HEK293 (cell line): ENCODE measurements at regions not wholly inside any gene's neighbourhood (a gene's known extent, or its start where the extent isn't known, plus 50 kb on each side); places are given as distances from the start of the nearest gene placed in this dataset.

Experiments
- CTCF ChIA-PET: fragments of 350-600 bp; formaldehyde crosslinking; extraction: SDS; loops from one replicate; lab custom pipeline; 2021; ENCODE audit warnings: antibody characterized with exemption; lab: Yijun Ruan, JAX
- POLR2A ChIA-PET: fragments of 300-600 bp; formaldehyde crosslinking; extraction: SDS; loops from one replicate; lab custom pipeline; 2020; ENCODE audit warnings: antibody characterized with exemption, inconsistent platforms; lab: Yijun Ruan, JAX
- H3K27ac ChIP-seq: fragments of 200-500 bp; sonication (Bioruptor generic); 2 replicates; pipeline ENCODE4 v1.5.1; 2014; ENCODE audit warnings: low read depth, low read length, control low read depth, inconsistent platforms; ENCODE audit errors: extremely low read depth
- H3K36me3 ChIP-seq, 2 experiments: fragments of 200-500 bp in 1 of 2; sonication (Bioruptor generic) in 1 of 2; 1 replicate in 1 of 2; 2 replicates in 1 of 2; pipeline ENCODE4 v1.5.1; 2014 to 2017; ENCODE audit warnings: inconsistent platforms in 2 of 2, low read length in 2 of 2; ENCODE audit not compliant: control insufficient read depth in 2 of 2, insufficient read depth in 1 of 2
- H3K4me1 ChIP-seq: fragments of 200-500 bp; sonication (Bioruptor generic); 2 replicates; pipeline ENCODE4 v1.5.1; 2014; ENCODE audit warnings: mild to moderate bottlenecking, low read length, inconsistent platforms; ENCODE audit not compliant: control insufficient read depth, insufficient read depth
- H3K4me3 ChIP-seq: 2 replicates; pipeline ENCODE4 v1.5.1; 2011; ENCODE audit warnings: low read depth, mild to moderate bottlenecking, control low read depth, low read length, moderate library complexity
- H3K9me3 ChIP-seq: fragments of 200-500 bp; sonication (Bioruptor generic); 2 replicates; pipeline ENCODE4 v1.5.1; 2014; ENCODE audit warnings: low read depth, low read length, inconsistent platforms; ENCODE audit not compliant: control insufficient read depth, insufficient read depth
- IKZF3 ChIP-seq: fragments of 450-650 bp; IDR thresholded peaks from 2 replicates; pipeline ENCODE4 v1.5.0; 2018; ENCODE audit warnings: missing biosample characterization, mild to moderate bottlenecking, missing genetic modification characterization, moderate library complexity
- KLF16 ChIP-seq: fragments of 450-650 bp; formaldehyde crosslinking; IDR thresholded peaks from 2 replicates; pipeline ENCODE4 v1.5.1; 2017; ENCODE audit warnings: missing biosample characterization, missing genetic modification characterization
- KLF7 ChIP-seq: fragments of 450-650 bp; formaldehyde crosslinking; IDR thresholded peaks from 2 replicates; pipeline ENCODE4 v1.5.1; 2016; ENCODE audit warnings: missing biosample characterization, missing genetic modification characterization, borderline replicate concordance
- RBAK ChIP-seq: fragments of 450-650 bp; formaldehyde crosslinking; IDR thresholded peaks from 2 replicates; pipeline ENCODE4 v1.5.1; 2016; ENCODE audit warnings: missing biosample characterization, missing genetic modification characterization
- SP7 ChIP-seq: fragments of 450-650 bp; formaldehyde crosslinking; IDR thresholded peaks from 2 replicates; pipeline ENCODE4 v1.5.1; 2016; ENCODE audit warnings: missing biosample characterization, missing genetic modification characterization
- WT1 ChIP-seq: fragments of 450-650 bp; formaldehyde crosslinking; IDR thresholded peaks from 2 replicates; pipeline ENCODE4 v1.5.1; 2016; ENCODE audit warnings: missing biosample characterization, missing genetic modification characterization
- ZFP69B ChIP-seq: fragments of 450-650 bp; formaldehyde crosslinking; IDR thresholded peaks from 2 replicates; pipeline ENCODE4 v1.5.1; 2016; ENCODE audit warnings: missing biosample characterization, missing genetic modification characterization
- ZNF132 ChIP-seq: fragments of 450-650 bp; formaldehyde crosslinking; IDR thresholded peaks from 2 replicates; pipeline ENCODE4 v1.5.1; 2017; ENCODE audit warnings: missing biosample characterization, missing genetic modification characterization, borderline replicate concordance
- ZNF239 ChIP-seq: fragments of 450-650 bp; formaldehyde crosslinking; IDR thresholded peaks from 2 replicates; pipeline ENCODE4 v1.5.1; 2016; ENCODE audit warnings: missing biosample characterization, missing genetic modification characterization
- ZNF248 ChIP-seq: fragments of 450-650 bp; formaldehyde crosslinking; IDR thresholded peaks from 2 replicates; pipeline ENCODE4 v1.5.1; 2017; ENCODE audit warnings: missing biosample characterization, missing genetic modification characterization
- ZNF391 ChIP-seq: fragments of 450-650 bp; formaldehyde crosslinking; IDR thresholded peaks from 2 replicates; pipeline ENCODE4 v1.5.1; 2016; ENCODE audit warnings: low read depth, missing biosample characterization, missing genetic modification characterization, borderline replicate concordance
- ZNF544 ChIP-seq: fragments of 450-650 bp; formaldehyde crosslinking; IDR thresholded peaks from 2 replicates; pipeline ENCODE4 v1.5.0; 2017; ENCODE audit warnings: missing biosample characterization, missing genetic modification characterization
- ZNF571 ChIP-seq: fragments of 450-650 bp; formaldehyde crosslinking; IDR thresholded peaks from 2 replicates; pipeline ENCODE4 v1.5.0; 2017; ENCODE audit warnings: missing biosample characterization, missing genetic modification characterization
- ZNF610 ChIP-seq: fragments of 450-650 bp; formaldehyde crosslinking; IDR thresholded peaks from 2 replicates; pipeline ENCODE4 v1.5.1; 2016; ENCODE audit warnings: missing biosample characterization, missing genetic modification characterization, borderline replicate concordance
- ZNF629 ChIP-seq: fragments of 450-650 bp; formaldehyde crosslinking; IDR thresholded peaks from 2 replicates; pipeline ENCODE4 v1.5.1; 2017; ENCODE audit warnings: missing biosample characterization, missing genetic modification characterization
- ZNF701 ChIP-seq: fragments of 450-650 bp; formaldehyde crosslinking; IDR thresholded peaks from 2 replicates; pipeline ENCODE4 v1.5.1; 2016; ENCODE audit warnings: missing biosample characterization, missing genetic modification characterization
- TF ChIP-seq, protein P1 (sequence below): fragments of 450-650 bp; formaldehyde crosslinking; IDR thresholded peaks from 2 replicates; pipeline ENCODE4 v1.5.1; 2016; ENCODE audit warnings: missing biosample characterization, missing genetic modification characterization, low read depth
- TF ChIP-seq, protein P2 (sequence below): fragments of 450-650 bp; formaldehyde crosslinking; IDR thresholded peaks from 2 replicates; pipeline ENCODE4 v1.5.1; 2016; ENCODE audit warnings: missing biosample characterization, missing genetic modification characterization
- TF ChIP-seq, protein P3 (sequence below): fragments of 450-650 bp; formaldehyde crosslinking; IDR thresholded peaks from 2 replicates; pipeline ENCODE4 v1.5.1; 2016; ENCODE audit warnings: missing biosample characterization, missing genetic modification characterization
- TF ChIP-seq, protein P4 (sequence below): fragments of 450-650 bp; formaldehyde crosslinking; IDR thresholded peaks from 2 replicates; pipeline ENCODE4 v1.5.1; 2016; ENCODE audit warnings: missing biosample characterization, missing genetic modification characterization

DNA sequence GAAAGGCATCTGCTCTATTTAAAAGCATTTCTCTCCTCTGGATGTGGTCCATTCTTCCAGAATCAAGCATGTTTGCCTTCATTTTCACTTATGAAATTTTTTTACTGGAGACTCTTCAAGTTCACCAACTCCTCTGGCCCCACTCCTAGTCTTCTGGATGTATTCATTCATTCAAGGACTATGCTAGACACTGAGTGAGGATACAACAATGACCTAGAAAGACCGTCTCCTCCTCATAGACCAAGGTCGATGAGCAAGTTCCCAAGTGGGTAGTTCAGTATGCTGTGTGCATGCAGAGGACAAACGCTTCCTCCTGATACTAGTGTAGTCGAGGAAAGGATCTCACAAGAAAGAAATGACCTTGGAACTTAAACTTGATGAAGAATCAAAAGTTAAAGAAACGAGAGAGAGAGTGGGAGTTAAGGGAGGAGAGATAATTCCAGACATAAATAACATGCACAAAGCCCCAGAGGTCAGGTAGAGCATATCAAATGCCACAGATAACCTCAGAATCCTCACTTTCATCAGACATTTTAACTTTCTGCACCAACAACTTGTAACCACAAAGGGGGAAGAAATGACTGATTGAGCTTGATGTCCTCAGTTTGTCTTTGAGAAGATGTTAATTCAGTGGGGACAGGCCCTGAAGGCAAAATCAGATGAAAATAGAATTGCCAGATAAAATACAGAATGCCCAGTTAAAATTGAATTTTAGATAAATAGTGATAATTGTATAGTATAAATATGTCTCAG lies 149.4 kb downstream of the IMPG2 start:
- no peaks in the 10 kb centered on the region for H3K9me3 ChIP-seq
- ChIA-PET CTCF (no interaction called here), POLR2A (no interaction called here)
- H3K27ac ChIP-seq, result no peak overlapping the region
- H3K36me3 ChIP-seq, result no peaks in the 10 kb centered on the region
- TF ChIP-seq ZNF248 (tag by site-specific recombination) (no peak), ZNF391 (no peak), IKZF3 (tag by site-specific recombination) (no peak), ZNF544 (no peak), ZNF629 (tag by site-specific recombination) (no peak), RBAK (tag by site-specific recombination) (no peak), ZNF571 (tag by site-specific recombination) (no peak), SP7 (no peak), KLF16 (tag by site-specific recombination) (no peak), ZNF239 (no peak), ZFP69B (tag by site-specific recombination) (no peak), WT1 (tag by site-specific recombination) (no peak), ZNF132 (tag by site-specific recombination) (no peak), KLF7 (tag by site-specific recombination) (no peak), ZNF701 (tag by site-specific recombination) (no peak), ZNF610 (tag by site-specific recombination) (no peak)
- TF ChIP-seq, protein P1, sequence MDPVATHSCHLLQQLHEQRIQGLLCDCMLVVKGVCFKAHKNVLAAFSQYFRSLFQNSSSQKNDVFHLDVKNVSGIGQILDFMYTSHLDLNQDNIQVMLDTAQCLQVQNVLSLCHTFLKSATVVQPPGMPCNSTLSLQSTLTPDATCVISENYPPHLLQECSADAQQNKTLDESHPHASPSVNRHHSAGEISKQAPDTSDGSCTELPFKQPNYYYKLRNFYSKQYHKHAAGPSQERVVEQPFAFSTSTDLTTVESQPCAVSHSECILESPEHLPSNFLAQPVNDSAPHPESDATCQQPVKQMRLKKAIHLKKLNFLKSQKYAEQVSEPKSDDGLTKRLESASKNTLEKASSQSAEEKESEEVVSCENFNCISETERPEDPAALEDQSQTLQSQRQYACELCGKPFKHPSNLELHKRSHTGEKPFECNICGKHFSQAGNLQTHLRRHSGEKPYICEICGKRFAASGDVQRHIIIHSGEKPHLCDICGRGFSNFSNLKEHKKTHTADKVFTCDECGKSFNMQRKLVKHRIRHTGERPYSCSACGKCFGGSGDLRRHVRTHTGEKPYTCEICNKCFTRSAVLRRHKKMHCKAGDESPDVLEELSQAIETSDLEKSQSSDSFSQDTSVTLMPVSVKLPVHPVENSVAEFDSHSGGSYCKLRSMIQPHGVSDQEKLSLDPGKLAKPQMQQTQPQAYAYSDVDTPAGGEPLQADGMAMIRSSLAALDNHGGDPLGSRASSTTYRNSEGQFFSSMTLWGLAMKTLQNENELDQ (tag by site-specific recombination), result no peak
- TF ChIP-seq, protein P2, sequence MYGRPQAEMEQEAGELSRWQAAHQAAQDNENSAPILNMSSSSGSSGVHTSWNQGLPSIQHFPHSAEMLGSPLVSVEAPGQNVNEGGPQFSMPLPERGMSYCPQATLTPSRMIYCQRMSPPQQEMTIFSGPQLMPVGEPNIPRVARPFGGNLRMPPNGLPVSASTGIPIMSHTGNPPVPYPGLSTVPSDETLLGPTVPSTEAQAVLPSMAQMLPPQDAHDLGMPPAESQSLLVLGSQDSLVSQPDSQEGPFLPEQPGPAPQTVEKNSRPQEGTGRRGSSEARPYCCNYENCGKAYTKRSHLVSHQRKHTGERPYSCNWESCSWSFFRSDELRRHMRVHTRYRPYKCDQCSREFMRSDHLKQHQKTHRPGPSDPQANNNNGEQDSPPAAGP (tag by site-specific recombination), result no peak
- TF ChIP-seq, protein P3, sequence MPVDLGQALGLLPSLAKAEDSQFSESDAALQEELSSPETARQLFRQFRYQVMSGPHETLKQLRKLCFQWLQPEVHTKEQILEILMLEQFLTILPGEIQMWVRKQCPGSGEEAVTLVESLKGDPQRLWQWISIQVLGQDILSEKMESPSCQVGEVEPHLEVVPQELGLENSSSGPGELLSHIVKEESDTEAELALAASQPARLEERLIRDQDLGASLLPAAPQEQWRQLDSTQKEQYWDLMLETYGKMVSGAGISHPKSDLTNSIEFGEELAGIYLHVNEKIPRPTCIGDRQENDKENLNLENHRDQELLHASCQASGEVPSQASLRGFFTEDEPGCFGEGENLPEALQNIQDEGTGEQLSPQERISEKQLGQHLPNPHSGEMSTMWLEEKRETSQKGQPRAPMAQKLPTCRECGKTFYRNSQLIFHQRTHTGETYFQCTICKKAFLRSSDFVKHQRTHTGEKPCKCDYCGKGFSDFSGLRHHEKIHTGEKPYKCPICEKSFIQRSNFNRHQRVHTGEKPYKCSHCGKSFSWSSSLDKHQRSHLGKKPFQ (tag by site-specific recombination), result no peak
- TF ChIP-seq, protein P4, sequence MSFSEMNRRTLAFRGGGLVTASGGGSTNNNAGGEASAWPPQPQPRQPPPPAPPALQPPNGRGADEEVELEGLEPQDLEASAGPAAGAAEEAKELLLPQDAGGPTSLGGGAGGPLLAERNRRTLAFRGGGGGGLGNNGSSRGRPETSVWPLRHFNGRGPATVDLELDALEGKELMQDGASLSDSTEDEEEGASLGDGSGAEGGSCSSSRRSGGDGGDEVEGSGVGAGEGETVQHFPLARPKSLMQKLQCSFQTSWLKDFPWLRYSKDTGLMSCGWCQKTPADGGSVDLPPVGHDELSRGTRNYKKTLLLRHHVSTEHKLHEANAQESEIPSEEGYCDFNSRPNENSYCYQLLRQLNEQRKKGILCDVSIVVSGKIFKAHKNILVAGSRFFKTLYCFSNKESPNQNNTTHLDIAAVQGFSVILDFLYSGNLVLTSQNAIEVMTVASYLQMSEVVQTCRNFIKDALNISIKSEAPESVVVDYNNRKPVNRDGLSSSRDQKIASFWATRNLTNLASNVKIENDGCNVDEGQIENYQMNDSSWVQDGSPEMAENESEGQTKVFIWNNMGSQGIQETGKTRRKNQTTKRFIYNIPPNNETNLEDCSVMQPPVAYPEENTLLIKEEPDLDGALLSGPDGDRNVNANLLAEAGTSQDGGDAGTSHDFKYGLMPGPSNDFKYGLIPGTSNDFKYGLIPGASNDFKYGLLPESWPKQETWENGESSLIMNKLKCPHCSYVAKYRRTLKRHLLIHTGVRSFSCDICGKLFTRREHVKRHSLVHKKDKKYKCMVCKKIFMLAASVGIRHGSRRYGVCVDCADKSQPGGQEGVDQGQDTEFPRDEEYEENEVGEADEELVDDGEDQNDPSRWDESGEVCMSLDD (tag by site-specific recombination), result no peak
- H3K4me1 ChIP-seq, result no peaks in the 10 kb centered on the region
- H3K4me3 ChIP-seq, result no peak overlapping the region
